BE2C (cell line): ENCODE measurements at regions not wholly inside any gene's neighbourhood (a gene's known extent, or its start where the extent isn't known, plus 50 kb on each side); places are given as distances from the start of the nearest gene placed in this dataset.
"Not testable (repeated sequence)": the region's sequence is repeated elsewhere in the genome, so short reads cannot be mapped to it uniquely, and the experiment has no call there.

Experiments used
- DNase-seq: peaks from one replicate; pipeline ENCODE4 v3.0.0-alpha.2; 2020
- H3K27me3 ChIP-seq: fragments of 250-450 bp; sonication (Bioruptor Pico); 2 replicates; pipeline ENCODE4 v1.5.1; 2020; ENCODE audit warnings: mild to moderate bottlenecking
- H3K36me3 ChIP-seq: fragments of 250-450 bp; sonication (Bioruptor Pico); 2 replicates; pipeline ENCODE4 v1.5.1; 2020; ENCODE audit warnings: mild to moderate bottlenecking
- H3K4me1 ChIP-seq: fragments of 250-450 bp; sonication (Bioruptor Pico); 2 replicates; pipeline ENCODE4 v1.5.1; 2020
- H3K4me3 ChIP-seq: 2 replicates; pipeline ENCODE4 v1.5.1; 2011; ENCODE audit warnings: low read depth, low read length
- H3K9me3 ChIP-seq: fragments of 250-450 bp; sonication (Bioruptor Pico); 2 replicates; pipeline ENCODE4 v1.5.1; 2020
- TF ChIP-seq, protein P1 (sequence below): IDR thresholded peaks from 2 replicates; pipeline ENCODE4 v1.5.1; 2012; ENCODE audit warnings: mild to moderate bottlenecking, low read depth, low read length

DNA sequence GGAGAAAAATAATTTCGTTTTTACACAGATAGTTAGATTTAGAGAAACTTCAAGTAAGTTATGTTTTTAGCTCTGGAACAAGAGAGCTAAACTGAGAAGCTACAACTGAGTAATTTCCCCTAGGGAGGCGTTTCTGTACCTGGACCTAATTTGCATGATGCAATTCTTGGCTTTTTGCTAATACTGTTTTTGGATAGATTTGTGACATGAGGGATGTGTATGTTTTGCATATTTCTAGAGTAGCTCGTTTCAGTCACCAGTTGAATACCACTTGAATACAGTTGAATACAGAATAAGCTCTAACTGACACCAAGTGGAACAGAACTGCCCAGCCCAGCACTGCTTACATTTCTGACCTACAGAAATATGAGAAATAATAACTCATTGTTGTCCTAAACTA, 1227.9 kb upstream of the SPRY2 start:
- DNase-seq: no peak
- TF ChIP-seq, protein P1, sequence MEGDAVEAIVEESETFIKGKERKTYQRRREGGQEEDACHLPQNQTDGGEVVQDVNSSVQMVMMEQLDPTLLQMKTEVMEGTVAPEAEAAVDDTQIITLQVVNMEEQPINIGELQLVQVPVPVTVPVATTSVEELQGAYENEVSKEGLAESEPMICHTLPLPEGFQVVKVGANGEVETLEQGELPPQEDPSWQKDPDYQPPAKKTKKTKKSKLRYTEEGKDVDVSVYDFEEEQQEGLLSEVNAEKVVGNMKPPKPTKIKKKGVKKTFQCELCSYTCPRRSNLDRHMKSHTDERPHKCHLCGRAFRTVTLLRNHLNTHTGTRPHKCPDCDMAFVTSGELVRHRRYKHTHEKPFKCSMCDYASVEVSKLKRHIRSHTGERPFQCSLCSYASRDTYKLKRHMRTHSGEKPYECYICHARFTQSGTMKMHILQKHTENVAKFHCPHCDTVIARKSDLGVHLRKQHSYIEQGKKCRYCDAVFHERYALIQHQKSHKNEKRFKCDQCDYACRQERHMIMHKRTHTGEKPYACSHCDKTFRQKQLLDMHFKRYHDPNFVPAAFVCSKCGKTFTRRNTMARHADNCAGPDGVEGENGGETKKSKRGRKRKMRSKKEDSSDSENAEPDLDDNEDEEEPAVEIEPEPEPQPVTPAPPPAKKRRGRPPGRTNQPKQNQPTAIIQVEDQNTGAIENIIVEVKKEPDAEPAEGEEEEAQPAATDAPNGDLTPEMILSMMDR: no peak
- no peaks in the 10 kb centered on the region for H3K9me3 ChIP-seq
- no peak overlapping the region for H3K4me3 ChIP-seq
- no peaks in the 10 kb centered on the region; the same call in 1 of the 2 replicates for H3K4me1 ChIP-seq
- H3K27me3 ChIP-seq: no peaks in the 10 kb centered on the region
- H3K36me3 ChIP-seq: no peaks in the 10 kb centered on the region

DNA sequence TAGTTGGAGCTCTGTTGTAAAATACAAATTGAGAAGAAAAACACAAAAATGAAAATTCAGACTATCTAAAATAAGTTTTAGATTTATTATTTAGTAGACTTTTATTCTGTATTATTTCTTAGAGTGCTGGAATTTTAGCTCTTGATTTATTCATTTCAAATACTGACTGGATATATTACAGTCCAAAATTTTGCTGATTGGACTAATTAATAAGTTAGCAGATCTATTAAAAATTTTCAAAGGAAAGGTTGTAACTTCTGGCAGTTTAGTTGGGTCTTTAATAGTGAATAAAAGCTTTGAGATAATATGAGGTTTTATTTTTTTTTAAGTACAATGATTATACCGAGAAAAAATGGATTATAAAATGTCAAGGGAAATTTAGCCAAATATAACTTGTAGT, 1224.9 kb upstream of the SPRY2 start:
- no peak for DNase-seq
- H3K4me1 ChIP-seq: no peaks in the 10 kb centered on the region
- H3K9me3 ChIP-seq: no peaks in the 10 kb centered on the region
- no peaks in the 10 kb centered on the region for H3K36me3 ChIP-seq
- TF ChIP-seq, protein P1: no peak
- no peak overlapping the region for H3K4me3 ChIP-seq
- no peaks in the 10 kb centered on the region for H3K27me3 ChIP-seq

DNA sequence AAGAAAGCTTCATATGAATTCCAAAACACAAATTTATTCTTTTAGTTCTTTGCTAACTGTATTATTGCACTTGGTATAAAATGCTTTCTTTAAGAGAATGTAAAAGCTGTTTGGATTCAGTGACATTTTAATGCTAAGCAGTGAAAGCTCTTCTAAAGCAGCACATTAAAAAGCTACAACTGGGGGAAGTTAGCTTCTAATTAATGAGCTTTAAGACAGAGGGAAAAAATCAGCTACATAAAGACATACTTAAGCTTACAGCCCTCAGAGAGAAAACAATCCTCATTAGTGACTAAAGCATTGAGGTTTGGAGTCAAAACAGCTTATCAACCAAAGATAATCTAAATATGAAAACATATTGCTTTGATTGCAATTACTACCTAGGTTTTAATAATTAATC, 1222.2 kb upstream of the SPRY2 start:
- TF ChIP-seq, protein P1: no peak
- no peak for DNase-seq
- H3K4me3 ChIP-seq: no peak overlapping the region
- H3K36me3 ChIP-seq: no peaks in the 10 kb centered on the region
- H3K9me3 ChIP-seq: no peaks in the 10 kb centered on the region
- no peaks in the 10 kb centered on the region for H3K4me1 ChIP-seq
- no peaks in the 10 kb centered on the region for H3K27me3 ChIP-seq

DNA sequence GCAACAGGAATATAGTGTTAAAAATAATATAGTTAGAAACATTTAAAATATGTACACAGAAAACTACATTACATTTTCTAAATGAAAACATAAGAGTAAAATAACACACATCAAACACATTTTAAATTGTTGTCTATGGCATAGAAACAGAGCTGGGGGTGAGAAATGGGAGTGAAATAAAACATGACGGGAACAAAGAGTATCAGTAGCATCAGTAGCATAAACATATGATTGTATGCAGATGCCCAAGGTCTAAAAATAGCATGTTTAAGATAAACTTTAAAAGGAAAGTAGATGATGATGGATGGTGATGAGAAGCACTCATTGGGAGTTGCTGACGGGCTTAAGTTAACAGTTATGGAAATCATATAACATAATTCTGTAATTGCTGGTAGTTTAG, 1221.7 kb upstream of the SPRY2 start:
- TF ChIP-seq, protein P1: no peak
- Histone ChIP-seq H3K4me3 (no peak overlapping the region), H3K36me3 (no peaks in the 10 kb centered on the region), H3K27me3 (no peaks in the 10 kb centered on the region), H3K4me1 (no peaks in the 10 kb centered on the region), H3K9me3 (no peaks in the 10 kb centered on the region)
- DNase-seq: no peak

DNA sequence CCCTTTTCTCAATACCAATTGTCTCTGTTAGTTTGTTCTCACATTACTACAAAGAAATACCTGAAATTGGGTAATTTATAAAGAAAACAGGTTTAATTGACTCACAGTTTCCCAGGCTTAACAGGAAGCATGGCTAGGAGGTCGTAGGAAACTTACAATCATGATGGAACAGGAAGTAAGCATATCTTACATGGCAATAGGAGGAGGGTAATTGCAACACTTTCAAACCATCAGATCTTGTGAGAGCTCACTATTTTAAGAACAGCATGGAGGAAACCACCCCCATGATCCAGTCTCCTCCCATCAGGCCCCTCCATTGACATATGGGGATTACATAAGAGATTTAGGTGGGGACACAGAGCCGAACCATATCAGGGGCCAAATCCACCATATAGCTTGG, 1210.1 kb upstream of the SPRY2 start:
- TF ChIP-seq, protein P1: no peak
- Histone ChIP-seq H3K27me3 (no peaks in the 10 kb centered on the region), H3K4me3 (no peak overlapping the region), H3K36me3 (no peaks in the 10 kb centered on the region), H3K4me1 (no peaks in the 10 kb centered on the region), H3K9me3 (peaks cover 2% of the 10 kb centered on the region; the same call in 1 of the 2 replicates)
- no peak for DNase-seq

DNA sequence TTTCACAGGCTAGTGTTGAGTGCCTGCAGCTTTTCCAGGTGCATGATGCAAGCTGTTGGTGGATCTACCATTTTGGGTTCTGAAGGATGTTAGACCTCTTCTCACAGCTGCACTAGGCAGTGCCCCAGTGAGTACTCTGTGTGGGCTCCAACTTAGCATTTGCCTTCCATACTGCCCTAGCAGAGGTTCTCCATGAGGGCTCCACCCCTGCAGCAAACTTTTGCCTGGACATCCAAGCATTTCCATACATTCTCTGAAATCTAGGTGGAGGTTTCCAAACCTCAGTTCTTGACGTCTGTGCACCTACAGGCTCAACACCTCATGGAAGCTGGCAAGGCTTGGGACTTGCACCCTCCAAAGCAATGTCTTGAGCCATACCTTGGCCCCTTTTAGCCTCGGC, 1205.4 kb upstream of the SPRY2 start:
- not testable (repeated sequence) for DNase-seq, H3K9me3 ChIP-seq, H3K4me1 ChIP-seq

DNA sequence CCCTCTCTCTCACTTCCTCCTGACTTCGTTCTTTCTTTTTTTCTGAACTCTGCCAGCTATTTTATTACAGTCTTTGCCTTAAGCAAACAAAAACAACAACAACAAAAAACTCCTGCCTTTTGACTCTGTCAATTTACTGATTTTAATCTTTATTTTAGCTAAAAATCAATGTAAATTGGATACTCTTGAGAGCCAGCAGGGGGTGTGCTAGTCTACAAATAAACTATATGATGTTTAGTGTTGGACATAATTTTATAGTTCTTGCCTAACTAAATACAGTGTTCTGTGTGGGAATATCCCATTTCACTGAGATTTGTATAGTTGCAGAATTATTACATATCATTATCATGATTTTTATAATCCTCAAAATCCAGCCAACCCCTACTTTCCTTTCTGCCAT, 1199.9 kb upstream of the SPRY2 start:
- Histone ChIP-seq H3K27me3 (no peaks in the 10 kb centered on the region), H3K4me3 (no peak overlapping the region), H3K4me1 (no peaks in the 10 kb centered on the region), H3K36me3 (no peaks in the 10 kb centered on the region), H3K9me3 (no peaks in the 10 kb centered on the region)
- TF ChIP-seq, protein P1: peak; percentile 59
- peak; percentile 19 for DNase-seq

More for the DNA sequence above, 1205.4 kb upstream of the SPRY2 start:
- not testable (repeated sequence) for H3K4me3 ChIP-seq, H3K36me3 ChIP-seq, H3K27me3 ChIP-seq
